DMS79 (cell line): ENCODE measurements at regions not wholly inside any gene's neighbourhood (a gene's known extent, or its start where the extent isn't known, plus 50 kb on each side); places are given as distances from the start of the nearest gene placed in this dataset.

Experiments used
- DNase-seq: peaks from one replicate; lab custom pipeline; 2025; lab: John Stamatoyannopoulos, UW

DNA sequence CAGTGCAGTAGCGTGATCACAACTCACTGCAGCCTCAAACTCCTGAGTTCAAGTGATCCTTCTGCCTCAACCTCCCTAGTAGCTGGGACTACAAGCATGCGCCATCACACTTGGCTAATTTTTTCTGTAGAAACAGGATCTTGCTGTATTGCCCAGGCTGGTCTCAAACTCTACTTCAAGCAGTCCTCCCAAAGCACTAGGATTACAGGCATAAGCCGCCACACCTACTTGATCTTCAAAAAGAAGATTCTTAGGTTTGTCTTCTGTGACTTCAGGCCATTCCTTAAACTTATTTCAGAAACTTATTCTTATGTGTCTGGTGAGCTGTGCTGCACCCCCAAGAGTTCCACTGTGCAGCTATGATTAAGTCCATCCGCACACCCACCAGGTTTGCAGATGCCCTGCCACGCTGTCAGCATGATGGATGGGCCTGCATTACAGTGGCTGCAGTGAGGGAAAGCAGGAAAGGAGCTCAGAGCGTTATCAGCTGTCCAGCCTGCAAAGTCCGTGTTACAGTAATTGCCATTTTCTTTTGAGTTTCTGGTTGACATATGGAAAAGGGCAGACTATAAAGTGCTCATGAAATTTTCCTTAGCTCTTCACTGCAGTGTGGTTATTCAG is 146.6 kb downstream of the AASDH start:
- no peak for DNase-seq

GRCh38 chr4:56238251-56238650 is 149.0 kb downstream of the AASDH start:
- no peak for DNase-seq

DNA sequence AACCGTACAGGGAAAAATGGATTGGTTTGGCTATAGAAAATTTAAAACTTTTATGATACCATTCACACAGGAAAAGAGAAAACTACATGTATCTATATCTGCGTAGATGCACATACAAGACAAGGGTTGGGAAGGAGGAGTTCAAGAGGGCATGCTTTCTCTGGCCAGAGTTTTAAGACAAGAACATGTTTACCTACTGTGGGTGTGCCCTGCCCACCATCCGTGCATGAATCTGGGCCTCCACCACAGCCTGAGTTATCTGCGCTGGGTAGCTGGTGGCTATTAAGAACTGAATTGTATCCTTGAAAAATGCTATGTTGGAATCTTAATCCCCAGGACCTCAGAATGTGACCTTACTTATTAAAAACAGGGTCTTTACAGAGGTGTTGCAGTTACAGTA is 151.6 kb downstream of the AASDH start:
- no peak for DNase-seq

GRCh38 chr4:56235011-56235410 is 152.3 kb downstream of the AASDH start:
- no peak for DNase-seq

DNA sequence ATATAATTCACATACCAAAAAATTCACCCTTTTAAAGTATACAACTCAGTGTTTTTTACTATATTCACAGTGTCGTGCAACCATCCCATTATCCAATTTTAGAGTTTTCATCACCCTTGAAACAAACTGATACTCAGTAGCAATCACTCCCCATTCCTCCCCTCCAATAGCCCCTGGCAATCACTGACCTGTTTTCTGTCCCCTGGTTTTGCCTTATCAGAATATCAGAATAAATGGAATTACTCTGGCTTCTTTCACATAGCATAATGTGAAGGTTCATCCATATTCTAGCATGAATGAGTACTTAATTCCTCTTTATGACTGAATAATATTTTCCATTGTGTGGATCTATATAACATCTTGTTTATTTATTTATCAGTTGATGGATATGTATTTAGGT is 153.2 kb downstream of the AASDH start:
- DNase-seq = no peak

DNA sequence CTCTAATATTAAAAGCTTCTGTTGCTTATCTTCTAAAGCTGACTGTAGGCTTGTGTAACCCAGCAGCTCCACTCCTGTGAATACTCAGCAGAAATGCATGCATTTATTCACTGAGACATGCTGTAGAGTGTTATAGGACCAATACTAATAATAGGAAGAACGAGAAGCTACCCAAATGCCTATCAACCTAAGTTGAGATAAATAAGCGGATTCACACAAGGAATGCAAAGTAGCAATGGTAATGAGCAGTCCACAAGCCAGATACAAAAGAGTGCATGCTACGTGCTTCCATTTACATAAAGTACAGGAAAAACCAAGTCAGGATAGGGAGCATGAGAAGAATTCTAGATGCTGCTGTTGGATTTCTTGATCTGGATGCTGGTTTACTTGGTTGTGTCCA is 155.9 kb downstream of the AASDH start:
- no peak for DNase-seq

DNA sequence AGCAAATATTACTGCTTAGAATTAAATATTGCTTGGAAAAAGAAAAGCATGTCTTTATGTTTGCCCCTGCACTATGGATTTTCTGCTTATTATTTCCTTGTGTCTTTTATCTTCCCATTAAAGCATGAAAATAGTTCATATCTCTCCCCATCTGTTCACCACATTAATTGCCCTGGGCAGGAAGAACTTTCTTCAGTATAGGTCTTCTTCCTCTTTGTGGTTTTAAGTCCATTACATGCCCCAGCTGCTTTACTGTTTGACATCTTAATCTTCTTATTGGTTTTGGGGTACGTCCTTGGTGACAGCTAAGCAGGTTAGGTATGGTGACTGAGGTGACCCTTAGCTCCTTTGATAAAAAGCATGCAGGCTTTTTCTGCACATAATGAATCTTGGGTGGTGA is 157.3 kb downstream of the AASDH start:
- DNase-seq = no peak

GRCh38 chr4:56227301-56227835 is 159.9 kb downstream of the AASDH start:
- no peak for DNase-seq

- DNase-seq = no peak
These were observed 160.7 kb downstream of the AASDH start for GRCh38 chr4:56226579-56226978.

- no peak for DNase-seq
These were observed 162.7 kb downstream of the AASDH start for GRCh38 chr4:56224641-56225040.

- no peak for DNase-seq
These were observed 164.8 kb downstream of the AASDH start for GRCh38 chr4:56222514-56222913.

DNA sequence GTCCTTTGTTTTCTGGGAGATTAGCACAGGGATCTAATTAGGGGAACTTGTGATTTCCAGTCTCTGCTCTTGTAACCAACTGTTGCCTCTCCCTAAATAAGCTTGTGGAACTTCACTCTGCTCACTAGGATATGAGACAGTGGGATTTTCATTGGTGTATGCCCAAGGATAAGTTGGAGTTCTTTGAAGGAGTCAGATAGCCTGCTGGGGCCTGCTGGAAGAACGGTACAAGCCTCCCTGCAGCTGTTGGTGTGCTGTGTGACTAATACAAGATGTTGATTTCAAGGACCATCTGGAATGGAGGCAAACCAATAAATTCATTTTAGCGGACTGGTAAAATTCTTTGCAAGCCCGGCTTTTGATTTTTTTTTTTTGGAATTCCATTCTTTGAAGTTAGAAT is 167.0 kb downstream of the AASDH start:
- no peak for DNase-seq

- no peak for DNase-seq
These were observed 167.8 kb downstream of the AASDH start for GRCh38 chr4:56219447-56219846.

DNA sequence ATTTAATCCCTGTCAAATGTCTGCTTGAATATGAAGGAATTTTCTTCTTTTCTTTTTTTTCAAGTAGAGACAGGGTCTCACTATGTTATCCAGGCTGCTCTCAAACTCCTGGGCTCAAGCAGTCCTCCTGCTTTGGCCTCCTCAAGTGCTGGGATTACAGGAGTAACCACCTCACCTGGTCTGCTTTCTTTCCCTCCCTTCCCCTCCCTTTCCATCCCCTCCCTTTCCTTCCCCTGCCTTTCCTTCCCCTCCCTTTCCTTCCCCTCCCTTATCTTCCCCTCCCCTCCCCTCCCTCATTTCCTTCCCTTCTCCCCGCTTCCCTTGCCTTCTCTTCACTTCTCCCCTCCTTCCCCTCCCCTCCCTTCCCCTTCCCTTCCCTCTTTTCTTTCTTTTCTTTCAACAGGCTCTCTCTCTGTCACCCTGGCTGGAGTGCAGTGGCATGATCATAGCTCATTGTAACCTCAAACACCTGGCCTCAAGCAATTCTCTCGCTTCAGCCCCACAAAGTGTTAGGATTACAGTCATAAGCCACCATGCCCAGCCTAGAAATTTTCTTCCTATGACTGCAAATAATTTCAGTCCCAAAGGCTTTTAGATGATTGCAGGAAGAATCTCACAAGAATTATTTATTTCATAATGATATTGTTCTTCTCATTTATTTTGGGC is 168.9 kb downstream of the AASDH start:
- DNase-seq = no peak

DNA sequence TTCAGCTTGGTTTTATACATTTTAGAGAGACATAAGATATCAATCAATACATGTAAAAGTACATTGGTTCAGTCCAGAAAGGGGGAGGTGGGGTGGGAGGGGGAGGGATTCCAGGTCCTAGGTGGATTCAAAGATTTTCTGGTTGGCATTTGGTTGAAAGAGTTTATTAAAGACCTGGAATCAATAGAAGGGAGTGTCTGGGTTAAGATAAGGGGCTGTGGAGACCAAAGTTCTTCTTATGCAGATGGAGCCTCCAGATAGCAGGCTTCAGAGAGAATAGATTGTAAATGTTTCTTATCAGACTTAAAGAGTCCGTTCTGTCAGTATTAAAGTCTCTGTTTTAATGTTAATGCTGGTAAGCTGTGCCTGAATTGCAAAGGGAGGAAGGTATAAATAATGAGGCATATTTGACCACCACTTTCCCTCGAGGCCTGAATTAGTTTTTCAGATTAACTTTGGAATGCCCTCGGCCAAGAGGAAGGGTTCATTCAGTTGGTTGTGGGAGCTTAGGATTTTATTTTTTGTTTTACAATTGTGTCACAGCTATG is 169.9 kb downstream of the AASDH start:
- DNase-seq = no peak

GRCh38 chr4:56215901-56216300 is 171.4 kb downstream of the AASDH start:
- no peak for DNase-seq

DNA sequence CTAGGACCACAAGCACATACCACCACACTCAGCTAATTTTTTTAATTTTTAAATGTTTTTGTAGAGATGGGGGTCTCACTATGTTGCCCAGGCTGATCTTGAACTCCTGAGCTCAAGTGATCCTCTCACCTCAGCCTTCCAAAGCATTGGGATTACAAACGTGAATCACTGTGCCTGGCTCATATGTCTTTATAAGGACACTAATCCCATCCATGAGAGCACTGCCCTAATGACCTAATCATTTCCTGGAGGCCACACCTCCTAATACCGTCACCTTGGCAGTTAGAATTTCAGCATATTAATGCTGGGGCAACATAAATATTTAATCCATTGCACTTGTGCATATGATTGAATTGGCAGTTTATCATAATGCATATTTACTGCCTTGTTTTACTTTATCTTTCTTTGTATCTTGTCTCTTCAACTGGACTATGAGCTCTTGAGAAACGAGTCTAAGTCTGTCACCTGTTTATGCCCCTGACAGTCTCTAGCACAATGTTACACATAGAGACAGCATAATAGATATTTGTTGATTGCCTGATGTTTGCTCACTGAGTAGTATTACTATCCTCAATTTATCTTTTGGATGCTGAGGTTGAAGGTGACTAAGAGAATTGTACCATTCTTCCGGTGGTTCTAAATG is 172.0 kb downstream of the AASDH start:
- no peak for DNase-seq

DNA sequence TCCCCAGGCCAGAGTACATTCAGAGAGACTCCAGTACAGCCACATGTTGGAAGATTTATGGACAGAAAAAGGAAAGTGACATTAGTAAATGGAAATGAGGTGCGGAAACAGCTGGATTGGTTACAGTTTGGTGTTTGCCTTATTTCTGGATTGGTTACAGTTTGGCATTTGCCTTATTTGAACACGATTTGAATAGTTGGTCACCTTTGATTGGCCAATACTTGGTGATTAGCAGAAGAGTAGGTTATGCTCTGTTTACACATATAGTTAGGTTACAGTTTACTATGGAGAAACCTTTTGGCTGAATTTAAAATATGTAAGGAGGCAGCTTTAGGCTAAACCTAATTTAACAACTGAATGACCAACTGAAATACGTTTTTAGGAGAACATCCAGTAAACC is 173.7 kb downstream of the AASDH start:
- no peak for DNase-seq

- DNase-seq = no peak
These were observed 174.5 kb downstream of the AASDH start for GRCh38 chr4:56212774-56213173.

GRCh38 chr4:56211202-56211601 is 176.1 kb downstream of the AASDH start:
- DNase-seq = no peak

- no peak for DNase-seq
These were observed 176.9 kb downstream of the AASDH start for GRCh38 chr4:56210397-56210796.

DNA sequence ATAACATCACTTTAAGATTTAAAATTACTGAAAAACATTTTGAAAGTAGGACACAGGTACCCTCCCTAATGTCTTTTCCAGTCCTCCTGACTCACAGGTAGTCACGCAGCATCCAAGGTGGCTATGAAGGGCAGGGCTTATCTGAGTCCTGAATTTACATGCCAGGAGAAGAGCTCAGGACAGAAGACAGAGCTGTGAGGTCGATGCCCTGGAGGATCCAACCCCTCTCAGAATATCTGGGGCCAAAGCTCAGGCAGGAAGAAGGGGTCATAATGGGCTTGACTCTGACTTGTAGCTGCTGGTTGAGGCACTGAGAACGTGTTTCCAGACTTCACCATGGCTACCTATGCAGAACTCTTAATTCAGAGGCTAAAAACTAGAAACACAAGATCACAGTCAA is 177.5 kb downstream of the AASDH start:
- DNase-seq = no peak

DNA sequence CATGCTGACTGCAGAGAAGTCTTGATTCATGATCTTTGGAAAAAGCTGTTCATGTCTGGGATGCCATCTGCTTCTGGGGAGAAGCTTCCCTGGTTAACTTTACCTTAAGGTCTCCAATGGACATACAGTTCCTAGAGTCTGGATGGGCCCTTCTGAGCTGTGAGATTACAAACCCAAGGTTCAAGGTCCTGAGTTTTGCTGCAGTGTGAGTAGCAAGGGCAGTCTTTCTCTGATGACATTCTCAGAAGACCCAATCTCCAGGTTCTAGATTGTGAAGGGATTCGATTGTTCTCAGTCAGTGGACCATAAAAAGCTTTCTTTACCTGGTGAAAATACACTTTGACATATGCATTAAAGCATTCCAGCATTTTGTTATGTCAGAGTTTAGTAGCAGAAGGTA is 179.2 kb downstream of the AASDH start:
- DNase-seq = no peak
